GM12873 (cell line): ENCODE measurements at regions not wholly inside any gene's neighbourhood (a gene's known extent, or its start where the extent isn't known, plus 50 kb on each side); places are given as distances from the start of the nearest gene placed in this dataset.

Experiments
- TF ChIP-seq, protein P1 (sequence below): IDR thresholded peaks from 2 replicates; pipeline ENCODE4 v1.5.1; 2012; ENCODE audit warnings: low read depth, mild to moderate bottlenecking, moderate library complexity, low read length, control low read depth; ENCODE audit not compliant: insufficient read depth; ENCODE audit errors: missing control alignments

DNA sequence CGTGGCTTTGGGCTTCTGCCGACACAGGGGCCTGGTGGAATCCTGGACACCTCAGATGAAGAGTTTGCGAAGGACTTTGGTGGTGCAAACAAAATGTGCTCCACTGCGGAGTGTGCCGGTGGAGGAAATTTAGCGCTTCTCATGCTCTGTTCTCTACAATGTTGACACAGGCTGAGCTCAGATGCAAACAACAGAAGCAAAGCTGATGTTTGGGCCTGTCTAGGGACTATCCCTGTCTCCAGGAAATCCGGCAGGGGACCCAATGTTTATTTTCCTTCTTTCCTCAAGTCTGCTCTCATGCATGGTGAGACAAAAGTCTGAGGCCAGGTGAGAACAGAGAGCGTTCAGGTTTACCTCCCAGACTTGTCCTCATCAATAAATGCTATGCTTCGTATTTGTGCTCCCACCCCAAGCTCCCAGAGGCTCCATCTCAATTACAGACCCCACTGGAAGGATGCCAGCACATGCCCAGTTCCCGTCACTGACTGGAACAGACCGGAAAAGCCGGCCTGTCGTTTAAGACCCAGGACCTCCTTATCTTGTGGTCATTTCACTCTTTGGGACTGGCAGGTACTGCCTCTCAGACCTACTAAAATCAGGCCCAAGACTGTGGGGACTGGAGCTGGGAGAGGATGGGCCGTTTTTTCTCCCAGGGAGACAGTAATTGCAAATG, 105.7 kb upstream of the B3GAT1 start:
- TF ChIP-seq, protein P1, sequence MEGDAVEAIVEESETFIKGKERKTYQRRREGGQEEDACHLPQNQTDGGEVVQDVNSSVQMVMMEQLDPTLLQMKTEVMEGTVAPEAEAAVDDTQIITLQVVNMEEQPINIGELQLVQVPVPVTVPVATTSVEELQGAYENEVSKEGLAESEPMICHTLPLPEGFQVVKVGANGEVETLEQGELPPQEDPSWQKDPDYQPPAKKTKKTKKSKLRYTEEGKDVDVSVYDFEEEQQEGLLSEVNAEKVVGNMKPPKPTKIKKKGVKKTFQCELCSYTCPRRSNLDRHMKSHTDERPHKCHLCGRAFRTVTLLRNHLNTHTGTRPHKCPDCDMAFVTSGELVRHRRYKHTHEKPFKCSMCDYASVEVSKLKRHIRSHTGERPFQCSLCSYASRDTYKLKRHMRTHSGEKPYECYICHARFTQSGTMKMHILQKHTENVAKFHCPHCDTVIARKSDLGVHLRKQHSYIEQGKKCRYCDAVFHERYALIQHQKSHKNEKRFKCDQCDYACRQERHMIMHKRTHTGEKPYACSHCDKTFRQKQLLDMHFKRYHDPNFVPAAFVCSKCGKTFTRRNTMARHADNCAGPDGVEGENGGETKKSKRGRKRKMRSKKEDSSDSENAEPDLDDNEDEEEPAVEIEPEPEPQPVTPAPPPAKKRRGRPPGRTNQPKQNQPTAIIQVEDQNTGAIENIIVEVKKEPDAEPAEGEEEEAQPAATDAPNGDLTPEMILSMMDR = no peak

GRCh38 chr11:134517115-134517514, 105.1 kb upstream of the B3GAT1 start:
- TF ChIP-seq, protein P1 = no peak

DNA sequence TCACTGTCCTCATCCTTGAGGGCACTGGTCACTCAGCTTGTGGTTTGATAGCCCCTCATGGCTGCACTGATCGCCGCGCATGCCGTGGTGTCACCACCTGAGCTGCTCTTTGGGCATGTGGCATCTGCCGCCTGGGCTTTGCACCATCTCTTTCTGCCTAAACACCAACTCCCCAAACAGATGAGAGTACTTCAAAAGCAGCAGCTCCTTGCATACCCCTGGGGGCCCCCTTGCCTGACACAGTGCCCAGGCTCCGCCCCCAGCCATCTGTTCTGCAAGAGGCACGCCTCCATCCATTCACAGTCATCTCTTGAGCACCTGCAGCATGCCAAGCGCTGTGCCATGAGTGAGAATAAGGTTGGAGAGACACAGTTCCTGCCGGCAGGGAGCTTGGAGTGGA, 104.5 kb upstream of the B3GAT1 start:
- TF ChIP-seq, protein P1 = no peak

- TF ChIP-seq, protein P1 = no peak
Observed at GRCh38 chr11:134515081-134515960, 103.3 kb upstream of the B3GAT1 start.

DNA sequence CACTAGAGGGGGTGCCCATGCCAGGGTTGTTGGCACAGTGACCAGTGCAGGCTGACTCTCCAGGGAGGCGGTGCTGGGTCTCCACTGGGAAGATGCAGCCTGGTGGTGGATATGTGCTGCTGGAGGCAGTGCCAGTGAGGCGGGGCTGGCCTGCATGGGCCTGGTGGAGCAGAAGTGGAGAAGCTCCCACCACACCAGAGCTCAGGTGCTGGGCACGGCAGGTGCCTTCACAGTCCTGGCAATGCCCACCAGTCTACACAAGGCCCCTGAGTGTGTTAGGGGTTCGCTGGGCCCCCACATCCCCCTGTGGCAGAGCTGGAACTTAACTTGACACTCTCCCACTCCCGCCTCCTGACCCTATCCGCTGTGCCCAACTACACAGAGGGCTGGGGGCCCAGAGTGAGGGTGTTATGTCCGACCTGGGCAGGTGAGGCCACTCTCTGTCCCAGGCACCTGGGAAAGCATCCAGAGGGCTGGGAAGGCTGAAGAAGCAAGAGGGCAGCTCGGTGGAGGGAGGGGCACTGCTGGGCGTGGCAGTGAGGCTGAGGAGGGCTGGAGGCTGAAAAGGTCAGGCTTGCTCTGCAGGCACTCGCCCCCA, 102.4 kb upstream of the B3GAT1 start:
- TF ChIP-seq, protein P1 = no peak

GRCh38 chr11:134513585-134514120, 101.6 kb upstream of the B3GAT1 start:
- TF ChIP-seq, protein P1 = no peak
